IMR-90 (cell line): ENCODE measurements at regions not wholly inside any gene's neighbourhood (a gene's known extent, or its start where the extent isn't known, plus 50 kb on each side); places are given as distances from the start of the nearest gene placed in this dataset.
A peak's percentile ranks its signal among the peaks of the same experiment; 100 is the strongest.

ENCODE experiments used
- BHLHE40 ChIP-seq: fragments of 150-350 bp; IDR thresholded peaks from 2 replicates; pipeline ENCODE4 v1.6.1; 2016; ENCODE audit warnings: mild to moderate bottlenecking, low read depth, low read length
- CTCF ChIP-seq: conservative IDR thresholded peaks from 2 replicates; pipeline ENCODE4 v1.5.1; 2012; ENCODE audit warnings: mild to moderate bottlenecking, low read depth, low read length, improper control_type of control experiment
- ELK1 ChIP-seq: fragments of 150-350 bp; IDR thresholded peaks from 2 replicates; pipeline ENCODE4 v1.6.1; 2016; ENCODE audit warnings: low read depth, mild to moderate bottlenecking, low read length, moderate library complexity, borderline replicate concordance
- FOS ChIP-seq: fragments of 150-350 bp; IDR thresholded peaks from 2 replicates; pipeline ENCODE4 v1.6.1; 2016; ENCODE audit warnings: low read depth, low read length
- MAFK ChIP-seq: IDR thresholded peaks from 2 replicates; pipeline ENCODE4 v1.6.1; 2012; ENCODE audit warnings: low read depth, low read length, improper control_type of control experiment
- MAZ ChIP-seq: IDR thresholded peaks from 2 replicates; pipeline ENCODE4 v1.6.1; 2012; ENCODE audit warnings: low read depth, mild to moderate bottlenecking, low read length, improper control_type of control experiment, moderate library complexity, borderline replicate concordance
- MXI1 ChIP-seq: IDR thresholded peaks from 2 replicates; pipeline ENCODE4 v1.6.1; 2012; ENCODE audit warnings: low read depth, mild to moderate bottlenecking, low read length, moderate library complexity, borderline replicate concordance
- NFE2L2 ChIP-seq: fragments of 150-350 bp; IDR thresholded peaks from 2 replicates; pipeline ENCODE4 v1.6.1; 2016; ENCODE audit warnings: low read depth, mild to moderate bottlenecking, low read length
- POLR2A ChIP-seq: IDR thresholded peaks from 2 replicates; pipeline ENCODE4 v1.6.1; 2012; ENCODE audit warnings: mild to moderate bottlenecking, low read depth, low read length
- RAD21 ChIP-seq: IDR thresholded peaks from 2 replicates; pipeline ENCODE4 v1.6.1; 2012; ENCODE audit warnings: low read length, improper control_type of control experiment
- RFX5 ChIP-seq: IDR thresholded peaks from 2 replicates; pipeline ENCODE4 v1.8.0; 2012; ENCODE audit warnings: low read depth, mild to moderate bottlenecking, low read length, moderate library complexity
- SMC3 ChIP-seq: fragments of 150-350 bp; IDR thresholded peaks from 2 replicates; pipeline ENCODE4 v1.6.1; 2016; ENCODE audit warnings: low read depth, mild to moderate bottlenecking, antibody characterized with exemption, low read length, moderate library complexity
- USF2 ChIP-seq: fragments of 150-350 bp; IDR thresholded peaks from 2 replicates; pipeline ENCODE4 v1.6.1; 2017; ENCODE audit warnings: mild to moderate bottlenecking, antibody characterized with exemption, low read length, low read depth

- TF ChIP-seq CTCF (no peak), USF2 (peak; percentile 56; the same call in 1 of the 2 replicates), RAD21 (no peak), BHLHE40 (peak; percentile 45; the same call in 1 of the 2 replicates), MAFK (no peak), POLR2A (no peak), RFX5 (no peak), MXI1 (no peak), MAZ (no peak), FOS (no peak), NFE2L2 (no peak), ELK1 (no peak), SMC3 (no peak)
Observed at GRCh38 chr14:100651999-100652508, 64.8 kb upstream of the BEGAIN start.
